Vagina (tissue), 2 donors: ENCODE measurements at regions not wholly inside any gene's neighbourhood (a gene's known extent, or its start where the extent isn't known, plus 50 kb on each side); places are given as distances from the start of the nearest gene placed in this dataset.
"Not testable (repeated sequence)": the region's sequence is repeated elsewhere in the genome, so short reads cannot be mapped to it uniquely, and the experiment has no call there.

Experiments used
- DNase-seq, 2 donors: peaks; one replicate each; pipeline ENCODE4 v3.0.0-alpha.2; 2017; ENCODE audit errors: extremely low spot score in 2 of 2
- H3K27ac ChIP-seq: fragments of 200-600 bp; sonication (generic); one replicate; pipeline ENCODE4 v1.5.1; 2019
- H3K27me3 ChIP-seq: fragments of 200-600 bp; sonication (generic); one replicate; pipeline ENCODE4 v1.5.1; 2019
- H3K36me3 ChIP-seq, 2 donors: fragments of 200-600 bp; sonication (generic); one replicate each; pipeline ENCODE4 v1.5.1; 2017 to 2019
- H3K4me1 ChIP-seq: fragments of 200-600 bp; sonication (generic); one replicate; pipeline ENCODE4 v1.5.1; 2019
- H3K4me3 ChIP-seq, 2 donors: fragments of 200-600 bp; sonication (generic); 1 replicate in 1 of 2; 2 replicates in 1 of 2; pipeline ENCODE4 v1.5.1; 2016 to 2019
- H3K9me3 ChIP-seq: fragments of 200-600 bp; sonication (generic); one replicate; pipeline ENCODE4 v1.5.1; 2019
- POLR2A ChIP-seq, 2 donors: fragments of 450-650 bp; IDR thresholded peaks; one replicate each; pipeline ENCODE4 v1.6.1; 2017; ENCODE audit warnings: antibody characterized with exemption in 2 of 2, mild to moderate bottlenecking in 2 of 2, moderate library complexity in 2 of 2
- POLR2AphosphoS5 ChIP-seq, 2 donors: sonication (generic); formaldehyde crosslinking; IDR thresholded peaks; one replicate each; pipeline ENCODE4 v1.9.0; 2017; ENCODE audit warnings: antibody characterized with exemption in 2 of 2, mild to moderate bottlenecking in 2 of 2, low read depth in 1 of 2; ENCODE audit not compliant: insufficient read depth in 1 of 2
- intact Hi-C: fragments of 100-400 bp; cut with DNase I; formaldehyde crosslinking; loops from one replicate; pipeline ENCODE4 v1.15.1; 2023
- TF ChIP-seq, protein P1 (sequence below), 3 experiments: fragments of 450-650 bp in 2 of 3; fragments of 200-600 bp in 1 of 3; sonication (generic) in 1 of 3; IDR thresholded peaks; one replicate each; pipeline ENCODE4 v1.5.1; 2017 to 2019; ENCODE audit warnings: antibody characterized with exemption in 3 of 3, mild to moderate bottlenecking in 2 of 3, moderate library complexity in 2 of 3

DNA sequence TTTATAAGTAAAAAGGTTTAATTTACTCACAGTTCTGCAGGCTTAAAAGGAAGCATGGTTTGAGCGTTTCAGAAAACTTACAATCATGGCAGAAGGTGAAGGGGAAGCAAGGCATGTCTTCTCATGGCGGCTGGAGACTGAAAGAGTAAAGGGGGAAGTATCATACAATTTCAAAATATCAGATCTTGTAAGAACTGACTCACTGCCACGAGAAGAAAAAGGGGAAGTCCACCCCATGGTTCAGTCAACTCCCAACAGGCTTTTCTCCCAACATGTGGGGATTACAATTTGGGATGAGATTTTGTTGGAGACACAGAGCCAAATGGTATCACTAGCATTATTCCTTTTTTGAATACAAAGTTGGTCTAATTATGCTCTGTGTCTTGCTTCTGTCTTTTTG, 627.9 kb upstream of the ST8SIA4 start:
- Histone ChIP-seq H3K9me3 (no peaks in the 10 kb centered on the region), H3K27ac (no peak overlapping the region), H3K4me3 (no peak overlapping the region), H3K36me3 (no peaks in the 10 kb centered on the region), H3K4me1 (no peaks in the 10 kb centered on the region), H3K27me3 (no peaks in the 10 kb centered on the region)
- intact Hi-C loops: no loop called here
- DNase-seq: no peak
- no peak for TF ChIP-seq POLR2AphosphoS5 (IDR thresholded peaks at IDR 0.05; ENCODE audit: insufficient read depth in 1 of 2, low read depth in 1 of 2)
- TF ChIP-seq, protein P1, sequence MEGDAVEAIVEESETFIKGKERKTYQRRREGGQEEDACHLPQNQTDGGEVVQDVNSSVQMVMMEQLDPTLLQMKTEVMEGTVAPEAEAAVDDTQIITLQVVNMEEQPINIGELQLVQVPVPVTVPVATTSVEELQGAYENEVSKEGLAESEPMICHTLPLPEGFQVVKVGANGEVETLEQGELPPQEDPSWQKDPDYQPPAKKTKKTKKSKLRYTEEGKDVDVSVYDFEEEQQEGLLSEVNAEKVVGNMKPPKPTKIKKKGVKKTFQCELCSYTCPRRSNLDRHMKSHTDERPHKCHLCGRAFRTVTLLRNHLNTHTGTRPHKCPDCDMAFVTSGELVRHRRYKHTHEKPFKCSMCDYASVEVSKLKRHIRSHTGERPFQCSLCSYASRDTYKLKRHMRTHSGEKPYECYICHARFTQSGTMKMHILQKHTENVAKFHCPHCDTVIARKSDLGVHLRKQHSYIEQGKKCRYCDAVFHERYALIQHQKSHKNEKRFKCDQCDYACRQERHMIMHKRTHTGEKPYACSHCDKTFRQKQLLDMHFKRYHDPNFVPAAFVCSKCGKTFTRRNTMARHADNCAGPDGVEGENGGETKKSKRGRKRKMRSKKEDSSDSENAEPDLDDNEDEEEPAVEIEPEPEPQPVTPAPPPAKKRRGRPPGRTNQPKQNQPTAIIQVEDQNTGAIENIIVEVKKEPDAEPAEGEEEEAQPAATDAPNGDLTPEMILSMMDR (IDR thresholded peaks at IDR 0.05): no peak
- TF ChIP-seq POLR2A (IDR thresholded peaks at IDR 0.05): no peak

DNA sequence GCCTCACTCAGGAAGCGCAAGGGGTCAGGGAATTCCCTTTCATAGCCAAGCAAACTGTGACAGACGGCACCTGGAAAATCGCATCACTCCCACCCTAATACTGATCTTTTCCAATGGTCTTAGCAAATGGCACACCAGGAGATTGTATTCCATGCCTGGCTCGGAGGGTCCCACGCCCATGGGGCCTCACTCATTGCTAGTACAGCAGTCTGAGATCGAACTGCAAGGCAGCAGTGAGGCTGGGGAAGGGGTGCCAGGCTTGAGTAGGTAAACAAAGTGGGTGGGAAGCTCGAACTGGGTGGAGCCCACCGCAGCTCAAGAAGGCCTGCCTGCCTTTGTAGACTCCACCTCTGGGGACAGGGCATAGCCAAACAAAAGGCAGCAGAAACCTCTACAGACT, 626.0 kb upstream of the ST8SIA4 start:
- intact Hi-C loops: not testable (repeated sequence)

DNA sequence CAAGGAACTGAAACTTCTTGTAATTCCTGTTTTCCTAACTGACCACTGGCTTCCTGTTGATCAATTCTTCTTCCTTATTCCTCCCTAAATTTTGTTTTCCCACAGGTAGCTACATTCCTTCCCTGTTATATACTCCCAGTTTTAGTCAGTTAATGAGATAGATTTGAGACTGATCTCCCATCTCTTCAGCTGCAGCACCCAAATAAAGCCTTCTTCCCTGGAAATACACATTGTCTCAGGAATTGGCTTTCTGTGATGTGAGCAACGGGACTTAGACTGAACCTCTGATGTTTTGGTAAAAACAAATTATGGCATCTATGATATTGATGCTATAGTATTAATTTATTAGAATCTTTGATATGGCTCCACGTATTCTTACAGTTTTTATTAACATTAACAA, 617.3 kb upstream of the ST8SIA4 start:
- intact Hi-C loops: no loop called here
- DNase-seq: no peak
- Histone ChIP-seq H3K4me1 (no peaks in the 10 kb centered on the region), H3K9me3 (no peaks in the 10 kb centered on the region), H3K36me3 (no peaks in the 10 kb centered on the region), H3K27ac (no peak overlapping the region), H3K27me3 (no peaks in the 10 kb centered on the region), H3K4me3 (no peak overlapping the region)
- no peak for TF ChIP-seq POLR2A (IDR thresholded peaks at IDR 0.05)

More for the DNA sequence above, 626.0 kb upstream of the ST8SIA4 start:
- H3K9me3 ChIP-seq, H3K36me3 ChIP-seq, H3K27ac ChIP-seq, H3K4me1 ChIP-seq, H3K4me3 ChIP-seq, DNase-seq, H3K27me3 ChIP-seq: not testable (repeated sequence)

DNA sequence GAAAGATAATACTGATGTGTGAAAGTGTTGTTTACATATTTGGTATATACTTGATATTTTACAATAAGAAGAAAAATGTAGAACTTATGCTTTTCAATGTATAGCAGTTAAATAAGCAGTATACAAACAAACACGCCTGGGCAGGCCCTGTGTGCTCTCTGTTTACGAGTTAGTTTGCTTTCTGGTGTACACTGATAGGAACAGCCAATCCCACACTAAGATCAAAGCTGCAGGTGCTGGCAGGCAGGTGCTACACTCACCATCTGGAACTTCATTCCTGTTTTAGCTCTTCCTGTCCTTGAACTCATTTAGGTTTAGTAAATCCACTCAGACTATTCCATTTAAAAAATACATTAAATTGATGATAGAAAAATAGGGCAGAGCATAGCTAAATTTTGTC, 614.7 kb upstream of the ST8SIA4 start:
- intact Hi-C loops: no loop called here
- Histone ChIP-seq H3K9me3 (no peaks in the 10 kb centered on the region), H3K4me3 (no peak overlapping the region), H3K36me3 (no peaks in the 10 kb centered on the region), H3K27ac (no peak overlapping the region), H3K27me3 (no peaks in the 10 kb centered on the region), H3K4me1 (no peaks in the 10 kb centered on the region)
- TF ChIP-seq POLR2A (IDR thresholded peaks at IDR 0.05) (no peak), POLR2AphosphoS5 (IDR thresholded peaks at IDR 0.05; ENCODE audit: insufficient read depth in 1 of 2, low read depth in 1 of 2) (no peak)
- TF ChIP-seq, protein P1 (IDR thresholded peaks at IDR 0.05): no peak
- no peak for DNase-seq

DNA sequence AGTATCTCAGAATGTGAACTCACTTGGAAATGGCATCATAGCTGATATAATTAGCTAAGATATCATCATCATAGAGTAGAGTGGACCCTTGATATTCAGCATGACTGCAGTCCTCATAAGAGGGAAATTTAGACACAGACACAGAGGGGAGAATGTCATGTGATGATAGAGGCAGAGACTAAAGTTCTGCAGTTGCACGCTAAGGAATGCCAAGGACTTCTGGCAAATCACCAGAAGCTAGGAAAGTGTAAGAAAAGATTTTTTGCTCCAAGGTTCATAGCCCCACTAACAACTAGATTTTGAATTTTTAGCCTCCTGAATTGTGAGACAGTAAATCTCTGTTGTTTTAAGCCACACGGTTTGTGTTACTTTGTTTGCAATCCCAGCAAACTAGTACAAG, 612.6 kb upstream of the ST8SIA4 start:
- no peaks in the 10 kb centered on the region for H3K9me3 ChIP-seq
- no peaks in the 10 kb centered on the region for H3K27me3 ChIP-seq
- H3K36me3 ChIP-seq: no peaks in the 10 kb centered on the region
- TF ChIP-seq, protein P1 (IDR thresholded peaks at IDR 0.05): no peak
- TF ChIP-seq POLR2A (IDR thresholded peaks at IDR 0.05) (no peak), POLR2AphosphoS5 (IDR thresholded peaks at IDR 0.05; ENCODE audit: insufficient read depth in 1 of 2, low read depth in 1 of 2) (no peak)
- H3K4me3 ChIP-seq: no peak overlapping the region
- DNase-seq: no peak
- H3K4me1 ChIP-seq: no peaks in the 10 kb centered on the region
- H3K27ac ChIP-seq: no peak overlapping the region
- intact Hi-C loops: no loop called here

DNA sequence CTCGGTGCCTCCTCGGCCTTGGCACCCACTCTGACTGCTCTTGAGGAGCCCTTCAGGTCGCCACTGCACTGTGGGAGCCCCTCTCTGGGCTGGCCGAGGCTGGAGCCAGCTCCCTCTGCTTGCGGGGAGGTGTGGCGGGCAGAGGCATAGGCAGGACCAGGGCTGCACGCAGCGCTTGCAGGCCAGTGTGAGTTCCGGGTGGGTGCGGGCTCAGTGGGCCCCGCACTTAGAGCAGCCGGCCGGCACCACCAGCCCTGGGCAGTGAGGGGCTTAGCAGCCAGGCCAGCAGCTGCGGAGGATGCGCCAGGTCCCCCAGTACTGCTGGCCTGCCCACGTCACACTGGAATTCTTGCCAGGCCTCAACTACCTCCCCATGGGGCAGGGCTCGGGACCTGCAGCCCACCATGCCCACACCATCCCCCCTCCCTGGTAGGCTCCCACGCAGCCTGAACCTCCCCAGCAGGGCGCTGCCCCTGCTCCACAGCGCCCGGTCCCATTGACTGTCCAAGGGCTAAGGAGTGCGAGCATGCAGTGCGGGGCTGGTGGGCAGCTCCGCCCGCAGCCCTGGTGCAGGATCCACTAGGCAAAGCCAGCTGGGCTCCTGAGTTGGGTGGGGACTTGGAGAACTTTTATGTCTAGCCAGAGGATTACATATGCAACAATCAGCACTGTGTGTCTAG, 602.9 kb upstream of the ST8SIA4 start:
- H3K27ac ChIP-seq: no peak overlapping the region
- no peaks in the 10 kb centered on the region for H3K27me3 ChIP-seq
- H3K4me1 ChIP-seq: no peaks in the 10 kb centered on the region
- intact Hi-C loops: no loop called here
- DNase-seq: no peak
- no peak overlapping the region for H3K4me3 ChIP-seq
- TF ChIP-seq POLR2A (IDR thresholded peaks at IDR 0.05) (no peak), POLR2AphosphoS5 (IDR thresholded peaks at IDR 0.05; ENCODE audit: insufficient read depth in 1 of 2, low read depth in 1 of 2) (no peak)
- TF ChIP-seq, protein P1 (IDR thresholded peaks at IDR 0.05): no peak
- H3K9me3 ChIP-seq: peaks cover 11% of the 10 kb centered on the region
- no peaks in the 10 kb centered on the region for H3K36me3 ChIP-seq
